OCI-LY7 (cell line): ENCODE measurements at regions not wholly inside any gene's neighbourhood (a gene's known extent, or its start where the extent isn't known, plus 50 kb on each side); places are given as distances from the start of the nearest gene placed in this dataset.

ENCODE experiments used
- BruUV-seq: library from RNA; stranded (reverse); fragments of 400-500 nt; replicated peaks from 2 replicates; lab custom pipeline; 2021; lab: Mats Ljungman, UMichigan
- CTCF ChIA-PET: fragments of 300-600 bp; sonication (Branson Sonifier 250); formaldehyde crosslinking; loops from one replicate; lab custom pipeline; 2022; ENCODE audit warnings: antibody characterized with exemption; ENCODE audit not compliant: unreplicated experiment; lab: Charles Lee
- POLR2A ChIA-PET: fragments of 300-600 bp; sonication (Branson Sonifier 250); formaldehyde crosslinking; loops from one replicate; lab custom pipeline; 2022; ENCODE audit warnings: antibody characterized with exemption; lab: Charles Lee
- DNase-seq: peaks from one replicate; pipeline ENCODE4 v3.0.0-alpha.2; 2015; ENCODE audit warnings: low spot score
- H2AFZ ChIP-seq: fragments of 200-600 bp; sonication (generic), shearing (Covaris generic); 2 replicates; pipeline ENCODE4 v1.6.1; 2014; ENCODE audit warnings: mild to moderate bottlenecking, antibody characterized with exemption, low read length, moderate library complexity
- H3K27ac ChIP-seq: fragments of 200-600 bp; sonication (generic); 2 replicates; pipeline ENCODE4 v1.5.1; 2014; ENCODE audit warnings: mixed run types, low read depth, mild to moderate bottlenecking, moderate library complexity, low read length, inconsistent platforms; ENCODE audit not compliant: poor library complexity, severe bottlenecking
- H3K36me3 ChIP-seq: fragments of 200-600 bp; sonication (generic); 2 replicates; pipeline ENCODE4 v1.6.1; 2014; ENCODE audit warnings: mild to moderate bottlenecking, antibody characterized with exemption, low read length, moderate library complexity, mixed read lengths; ENCODE audit not compliant: insufficient read depth
- H3K4me1 ChIP-seq: fragments of 200-600 bp; sonication (generic); 2 replicates; pipeline ENCODE4 v1.5.1; 2014; ENCODE audit warnings: mild to moderate bottlenecking, low read length; ENCODE audit not compliant: insufficient read depth, poor library complexity, severe bottlenecking
- H3K4me2 ChIP-seq: fragments of 200-600 bp; sonication (generic); 2 replicates; pipeline ENCODE4 v1.6.1; 2014; ENCODE audit warnings: mild to moderate bottlenecking, low read length
- H3K4me3 ChIP-seq: fragments of 200-600 bp; sonication (generic); 2 replicates; pipeline ENCODE4 v1.5.1; 2014; ENCODE audit warnings: mild to moderate bottlenecking, low read depth, low read length; ENCODE audit not compliant: poor library complexity, severe bottlenecking
- H3K79me2 ChIP-seq: fragments of 200-600 bp; sonication (generic); 2 replicates; pipeline ENCODE4 v1.6.1; 2016; ENCODE audit warnings: low read depth, mild to moderate bottlenecking, low read length, moderate library complexity, mixed read lengths; ENCODE audit not compliant: insufficient read depth
- H3K9me2 ChIP-seq: fragments of 200-600 bp; sonication (generic); 2 replicates; pipeline ENCODE4 v1.6.1; 2016; ENCODE audit warnings: mild to moderate bottlenecking, low read length, mixed read lengths; ENCODE audit not compliant: insufficient read depth
- H3K9me3 ChIP-seq: fragments of 200-600 bp; sonication (generic); 2 replicates; pipeline ENCODE4 v1.6.1; 2014; ENCODE audit warnings: mild to moderate bottlenecking, mixed run types, low read length, mixed read lengths
- H4K20me1 ChIP-seq: fragments of 200-600 bp; sonication (generic); 2 replicates; pipeline ENCODE4 v1.6.1; 2014; ENCODE audit warnings: mild to moderate bottlenecking, antibody characterized with exemption, low read length, moderate library complexity, mixed read lengths; ENCODE audit not compliant: insufficient read depth
- EZH2phosphoT487 ChIP-seq: fragments of 200-600 bp; sonication (generic); IDR thresholded peaks from 2 replicates; pipeline ENCODE4 v1.6.1; 2018; ENCODE audit warnings: low read depth, borderline replicate concordance, mild to moderate bottlenecking, mixed run types, antibody characterized with exemption, low read length, moderate library complexity, mixed read lengths
- intact Hi-C: fragments of 100-400 bp; cut with micrococcal nuclease; formaldehyde crosslinking; loops from one replicate; pipeline ENCODE4 v1.10.0; 2022; ENCODE audit not compliant: unreplicated experiment
- TF ChIP-seq, protein P1 (sequence below): fragments of 200-600 bp; sonication (generic); conservative IDR thresholded peaks from 2 replicates; pipeline ENCODE4 v1.5.1; 2014; ENCODE audit warnings: mild to moderate bottlenecking, antibody characterized with exemption, low read length, moderate library complexity, mixed read lengths

DNA sequence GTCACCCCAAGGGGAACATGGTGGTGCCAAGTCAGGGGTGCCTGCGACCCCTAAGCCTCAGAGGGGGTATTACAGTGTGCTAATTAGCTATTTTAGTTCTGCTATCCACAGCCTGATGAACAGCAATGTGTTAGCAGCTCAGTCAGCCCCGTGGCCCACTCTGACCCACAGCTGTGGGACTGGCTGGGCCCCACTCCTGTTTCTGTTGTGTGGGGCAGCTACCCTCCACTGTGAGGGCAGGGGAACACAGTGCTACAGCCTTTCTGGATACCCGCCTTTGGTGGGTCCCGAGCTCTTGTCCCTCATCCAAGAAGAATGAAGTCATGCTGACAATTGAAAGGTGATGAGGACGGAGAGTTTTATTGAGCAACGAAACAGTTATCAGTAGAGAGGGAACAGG lies 152.5 kb upstream of the GGTLC1 start:
- H3K4me1 ChIP-seq, result no peaks in the 10 kb centered on the region
- no peak for TF ChIP-seq EZH2phosphoT487
- TF ChIP-seq, protein P1, sequence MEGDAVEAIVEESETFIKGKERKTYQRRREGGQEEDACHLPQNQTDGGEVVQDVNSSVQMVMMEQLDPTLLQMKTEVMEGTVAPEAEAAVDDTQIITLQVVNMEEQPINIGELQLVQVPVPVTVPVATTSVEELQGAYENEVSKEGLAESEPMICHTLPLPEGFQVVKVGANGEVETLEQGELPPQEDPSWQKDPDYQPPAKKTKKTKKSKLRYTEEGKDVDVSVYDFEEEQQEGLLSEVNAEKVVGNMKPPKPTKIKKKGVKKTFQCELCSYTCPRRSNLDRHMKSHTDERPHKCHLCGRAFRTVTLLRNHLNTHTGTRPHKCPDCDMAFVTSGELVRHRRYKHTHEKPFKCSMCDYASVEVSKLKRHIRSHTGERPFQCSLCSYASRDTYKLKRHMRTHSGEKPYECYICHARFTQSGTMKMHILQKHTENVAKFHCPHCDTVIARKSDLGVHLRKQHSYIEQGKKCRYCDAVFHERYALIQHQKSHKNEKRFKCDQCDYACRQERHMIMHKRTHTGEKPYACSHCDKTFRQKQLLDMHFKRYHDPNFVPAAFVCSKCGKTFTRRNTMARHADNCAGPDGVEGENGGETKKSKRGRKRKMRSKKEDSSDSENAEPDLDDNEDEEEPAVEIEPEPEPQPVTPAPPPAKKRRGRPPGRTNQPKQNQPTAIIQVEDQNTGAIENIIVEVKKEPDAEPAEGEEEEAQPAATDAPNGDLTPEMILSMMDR, result no peak
- POLR2A ChIA-PET, result no interaction called here

DNA sequence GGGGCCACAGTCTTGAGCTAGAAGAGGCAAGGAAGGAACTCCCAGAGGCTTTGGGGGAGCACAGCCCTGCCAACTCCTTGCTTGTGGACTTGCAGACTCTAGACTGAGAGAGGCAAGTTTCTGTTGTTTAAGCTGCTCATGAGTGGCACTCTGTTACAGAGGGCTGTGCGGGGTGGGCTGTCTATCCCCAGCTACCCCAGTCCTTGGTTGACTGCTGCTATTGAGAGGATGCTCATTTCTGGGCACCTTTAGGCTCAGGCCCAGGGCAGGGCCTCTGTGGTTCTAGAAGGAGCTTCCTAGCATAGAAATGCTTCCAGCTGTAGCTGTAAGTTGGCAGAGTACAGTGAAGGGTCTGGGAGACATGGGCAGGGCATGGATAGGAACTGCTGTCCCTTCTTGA lies 151.3 kb upstream of the GGTLC1 start:
- H3K4me2 ChIP-seq, result no peak overlapping the region
- no peaks in the 10 kb centered on the region for H4K20me1 ChIP-seq
- no peaks in the 10 kb centered on the region for H3K9me2 ChIP-seq
- no peaks in the 10 kb centered on the region for H3K36me3 ChIP-seq
- intact Hi-C loops, result no loop called here
- ChIA-PET CTCF (interaction anchor here (0.5 kb wide), 1 partner anchor 680 kb away, joined by 3 read pairs; no protein-coding TSS in a partner anchor), POLR2A (no interaction called here)
- H3K4me1 ChIP-seq, result no peaks in the 10 kb centered on the region
- no peak overlapping the region for H3K27ac ChIP-seq
- no peaks in the 10 kb centered on the region for H3K79me2 ChIP-seq
- DNase-seq, result no peak
- H2AFZ ChIP-seq, result no peak overlapping the region
- no peaks in the 10 kb centered on the region for H3K9me3 ChIP-seq
- no peak for TF ChIP-seq EZH2phosphoT487
- TF ChIP-seq, protein P1, result no peak
- no TSS peak for BruUV-seq
- no peak overlapping the region for H3K4me3 ChIP-seq

More for the DNA sequence above, 152.5 kb upstream of the GGTLC1 start:
- Histone ChIP-seq H3K4me3 (no peak overlapping the region), H3K9me2 (no peaks in the 10 kb centered on the region), H4K20me1 (no peaks in the 10 kb centered on the region), H3K4me2 (no peak overlapping the region), H3K9me3 (no peaks in the 10 kb centered on the region), H3K79me2 (no peaks in the 10 kb centered on the region), H3K36me3 (no peaks in the 10 kb centered on the region), H3K27ac (no peak overlapping the region), H2AFZ (no peak overlapping the region)
- BruUV-seq, result no TSS peak
- intact Hi-C loops, result no loop called here
- CTCF ChIA-PET, result no interaction called here
- DNase-seq, result no peak

DNA sequence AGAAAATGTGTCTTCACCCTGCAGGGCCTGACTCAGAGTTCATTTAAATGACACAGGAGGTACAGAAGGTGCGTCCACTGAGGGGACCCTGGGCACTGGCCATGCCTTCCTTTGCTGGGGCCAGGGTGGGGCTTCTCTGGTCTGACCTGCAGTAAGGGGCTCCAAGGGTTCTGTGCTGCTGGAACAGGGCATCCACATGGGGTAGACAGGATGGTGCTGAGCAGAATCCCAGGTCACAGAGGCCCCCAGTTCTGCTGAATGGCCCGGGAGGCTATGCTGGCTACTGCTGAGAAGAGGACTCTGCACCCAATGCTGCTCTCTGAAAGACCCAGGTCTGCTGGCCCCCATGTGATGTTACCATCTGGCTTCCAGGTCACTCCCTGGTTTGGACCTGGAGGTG lies 150.4 kb upstream of the GGTLC1 start:
- intact Hi-C loops, result no loop called here
- no peaks in the 10 kb centered on the region for H3K36me3 ChIP-seq
- no peak overlapping the region for H3K4me2 ChIP-seq
- no peaks in the 10 kb centered on the region for H4K20me1 ChIP-seq
- no peak overlapping the region for H3K27ac ChIP-seq
- H3K9me3 ChIP-seq, result no peaks in the 10 kb centered on the region
- POLR2A ChIA-PET, result no interaction called here
- H3K79me2 ChIP-seq, result no peaks in the 10 kb centered on the region
- CTCF ChIA-PET, result no interaction called here
- TF ChIP-seq EZH2phosphoT487, result no peak
- TF ChIP-seq, protein P1, result no peak
- H2AFZ ChIP-seq, result no peak overlapping the region
- H3K4me3 ChIP-seq, result no peak overlapping the region
- no peaks in the 10 kb centered on the region for H3K4me1 ChIP-seq
- DNase-seq, result no peak
- no peaks in the 10 kb centered on the region for H3K9me2 ChIP-seq
- BruUV-seq, result no TSS peak
